HG02938 (cell line): ENCODE measurements at regions not wholly inside any gene's neighbourhood (a gene's known extent, or its start where the extent isn't known, plus 50 kb on each side); places are given as distances from the start of the nearest gene placed in this dataset.
"Not testable (repeated sequence)": the region's sequence is repeated elsewhere in the genome, so short reads cannot be mapped to it uniquely, and the experiment has no call there.

Source experiments
- ATAC-seq: cut with Tn5 transposase; IDR thresholded peaks from one replicate; pipeline ENCODE4 v1.9.1; 2021; ENCODE audit warnings: mild to moderate bottlenecking, moderate library complexity; ENCODE audit not compliant: unreplicated experiment

- ATAC-seq, result no peak
These were observed 151.2 kb downstream of the SLITRK1 start for GRCh38 chr13:83731113-83731512.

GRCh38 chr13:83730674-83731073 lies 151.6 kb downstream of the SLITRK1 start:
- no peak for ATAC-seq

DNA sequence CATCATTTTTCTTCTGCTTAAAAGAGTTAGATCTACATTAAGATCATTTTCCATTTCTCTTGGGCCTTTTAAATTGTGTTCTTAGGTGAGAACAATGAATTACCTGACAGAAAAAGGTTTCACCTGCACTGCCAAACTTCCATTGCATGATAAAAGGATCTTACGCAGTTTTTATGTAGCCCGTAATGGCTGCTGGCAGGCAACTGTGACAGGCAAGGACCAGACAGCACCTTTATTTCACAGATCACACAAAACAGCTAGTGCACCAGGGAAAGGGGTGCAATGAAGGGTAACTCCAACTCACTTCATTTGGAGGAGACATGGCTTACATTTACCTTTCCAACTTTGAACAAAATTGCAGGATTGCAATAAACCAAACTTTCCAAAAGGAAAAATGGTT lies 159.8 kb downstream of the SLITRK1 start:
- ATAC-seq, result no peak

GRCh38 chr13:83716121-83716520 lies 166.2 kb downstream of the SLITRK1 start:
- ATAC-seq, result no peak

- no peak for ATAC-seq
These were observed 168.0 kb downstream of the SLITRK1 start for GRCh38 chr13:83714236-83714635.

- ATAC-seq, result no peak
These were observed 172.2 kb downstream of the SLITRK1 start for GRCh38 chr13:83710133-83710515.

DNA sequence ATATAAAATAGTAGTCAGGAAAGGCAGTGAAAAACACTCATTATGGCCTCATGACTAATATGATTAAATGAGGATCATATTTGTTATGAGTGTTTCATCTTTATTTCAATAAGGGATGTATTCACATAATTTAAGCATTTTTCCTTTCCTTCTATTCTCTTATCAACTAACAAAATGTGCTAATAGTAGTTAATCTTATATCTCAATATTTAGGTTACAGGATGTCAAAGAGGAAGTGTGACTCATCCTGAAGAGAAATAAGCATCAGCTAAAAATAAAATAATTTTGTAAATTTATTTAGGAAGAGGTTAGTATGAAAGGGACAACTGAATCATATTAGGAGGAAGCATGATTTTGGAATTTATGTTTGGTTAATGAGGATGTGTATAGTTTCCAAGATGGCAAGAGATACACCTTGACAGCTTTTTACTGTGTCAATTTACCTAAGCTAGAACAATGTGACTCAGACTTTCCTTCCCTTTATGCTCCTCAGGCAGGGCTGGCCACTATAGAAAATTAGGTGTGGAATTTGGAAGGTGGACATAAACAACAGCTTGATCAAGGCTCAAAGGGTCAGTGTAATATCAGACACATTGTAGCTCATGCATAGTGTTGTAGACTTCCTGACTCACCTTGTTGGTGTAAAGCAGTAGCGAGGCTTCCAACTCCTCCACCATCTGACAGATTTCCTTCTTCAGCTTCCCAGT lies 172.7 kb downstream of the SLITRK1 start:
- no peak for ATAC-seq

- ATAC-seq, result no peak
These were observed 180.3 kb downstream of the SLITRK1 start for GRCh38 chr13:83702021-83702420.

DNA sequence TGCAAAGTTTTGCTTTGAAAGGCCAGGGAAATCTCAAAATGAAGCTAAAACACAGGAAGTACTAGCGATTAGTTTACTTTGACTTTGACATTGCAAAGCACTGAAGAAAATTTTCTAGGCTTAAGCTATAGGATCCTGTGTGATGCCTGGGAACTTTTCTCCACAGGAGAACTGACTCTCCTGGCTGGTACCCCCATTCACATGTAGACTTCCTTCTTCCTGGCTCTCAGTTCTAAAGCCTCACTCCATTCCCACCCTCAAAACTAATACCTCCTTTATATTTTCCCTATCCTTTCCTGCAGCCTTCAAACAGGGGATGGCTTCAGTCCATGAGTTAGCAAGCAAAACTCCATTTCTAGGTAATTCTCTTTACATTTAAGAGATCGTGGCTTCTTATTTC lies 189.5 kb downstream of the SLITRK1 start:
- no peak for ATAC-seq

DNA sequence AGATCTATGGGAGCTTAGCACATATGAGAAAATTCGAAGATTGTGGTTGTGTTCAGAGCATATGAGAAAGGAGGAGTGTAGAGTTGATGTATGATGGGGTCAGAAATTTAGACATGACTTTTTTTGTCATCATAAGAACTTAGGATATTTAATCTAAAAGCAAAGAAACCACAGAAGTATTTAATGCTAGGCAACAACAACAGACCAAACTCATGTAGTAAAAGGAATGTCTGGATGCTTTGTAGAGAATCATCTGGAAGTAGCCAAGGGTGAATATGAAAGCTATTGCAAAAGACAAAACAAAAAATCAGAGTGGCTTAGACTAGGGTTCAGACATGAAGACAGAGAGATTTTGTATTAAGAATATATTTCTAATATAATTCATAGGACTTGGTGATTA lies 190.3 kb downstream of the SLITRK1 start:
- ATAC-seq, result no peak

DNA sequence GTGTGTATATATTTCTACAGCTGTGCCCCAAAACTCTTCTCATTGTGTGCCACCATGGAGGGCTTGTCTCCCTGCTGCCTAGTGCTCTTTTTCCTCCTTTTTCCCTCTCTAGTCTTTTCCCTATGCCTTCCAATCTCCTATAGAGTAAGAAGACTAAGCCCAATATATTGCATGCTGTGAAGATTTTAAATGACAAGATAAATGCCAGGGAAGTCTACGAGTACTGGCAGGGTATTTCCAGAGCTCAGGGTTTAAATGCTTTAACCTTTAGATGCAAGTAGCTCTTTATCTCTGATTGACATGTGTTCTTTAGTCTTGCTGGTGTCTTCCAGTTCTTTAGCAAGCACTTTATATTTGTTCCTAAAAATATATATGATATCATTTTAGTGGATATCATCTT lies 200.7 kb downstream of the SLITRK1 start:
- no peak for ATAC-seq

DNA sequence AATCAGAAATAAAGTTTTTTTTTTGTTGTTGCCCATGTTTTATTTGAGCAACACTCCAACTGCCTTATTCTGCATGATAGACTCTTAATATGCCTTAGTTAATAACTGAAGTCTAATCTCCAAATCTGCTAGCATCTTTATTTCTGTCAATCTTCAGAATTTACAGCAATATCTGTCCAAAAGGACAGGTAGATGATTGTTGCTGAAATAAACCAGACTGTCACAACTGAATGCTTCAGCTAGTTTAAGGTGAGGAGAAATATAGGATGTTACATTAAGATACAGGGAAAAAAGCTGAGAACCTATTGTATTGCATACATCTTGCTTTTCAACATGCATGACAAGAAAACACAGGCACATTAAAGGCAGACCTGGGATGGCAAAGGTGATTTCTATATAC lies 204.3 kb downstream of the SLITRK1 start:
- ATAC-seq, result no peak

- no peak for ATAC-seq
These were observed 209.7 kb downstream of the SLITRK1 start for GRCh38 chr13:83672612-83673011.

DNA sequence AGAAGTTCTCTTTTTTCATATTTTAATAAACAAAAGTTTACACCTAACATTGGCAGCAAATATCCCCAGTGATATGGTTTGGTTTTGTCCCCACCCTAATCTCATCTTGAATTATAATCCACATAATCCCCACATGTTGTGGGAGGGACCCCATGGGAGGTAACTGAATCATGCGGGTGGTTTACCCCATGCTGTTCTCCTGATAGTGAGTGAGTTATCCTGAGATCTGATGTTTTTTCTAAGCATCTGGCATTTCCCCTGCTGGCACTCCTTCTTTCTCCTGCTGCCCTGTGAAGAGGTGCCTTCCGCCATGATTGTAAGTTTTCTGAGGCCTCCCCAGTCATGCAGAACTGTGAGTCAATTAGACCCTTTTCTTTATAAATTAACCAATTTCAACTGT lies 214.7 kb downstream of the SLITRK1 start:
- no peak for ATAC-seq

- ATAC-seq, result no peak
These were observed 216.1 kb downstream of the SLITRK1 start for GRCh38 chr13:83666141-83666540.

GRCh38 chr13:83657281-83657680 lies 225.0 kb downstream of the SLITRK1 start:
- ATAC-seq, result no peak

DNA sequence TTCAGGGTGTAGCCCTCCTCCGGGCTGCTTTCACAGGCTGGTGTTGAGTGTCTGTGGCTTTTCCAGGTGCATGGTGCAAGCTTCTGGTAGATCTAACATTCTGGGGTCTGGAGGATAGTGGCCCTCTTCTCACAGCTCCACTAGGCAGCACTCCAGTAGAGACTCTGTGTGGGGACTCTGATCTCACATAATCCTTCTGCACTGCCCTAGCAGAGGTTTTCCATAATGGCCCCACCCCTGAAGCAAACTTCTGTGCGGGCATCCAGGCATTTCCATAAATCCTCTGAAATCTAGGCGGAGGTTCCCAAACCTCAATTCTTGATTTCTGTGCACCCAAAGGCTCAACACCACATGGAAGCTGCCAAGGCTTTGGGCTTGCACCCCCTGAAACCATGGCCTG lies 239.7 kb downstream of the SLITRK1 start:
- ATAC-seq, result not testable (repeated sequence)

DNA sequence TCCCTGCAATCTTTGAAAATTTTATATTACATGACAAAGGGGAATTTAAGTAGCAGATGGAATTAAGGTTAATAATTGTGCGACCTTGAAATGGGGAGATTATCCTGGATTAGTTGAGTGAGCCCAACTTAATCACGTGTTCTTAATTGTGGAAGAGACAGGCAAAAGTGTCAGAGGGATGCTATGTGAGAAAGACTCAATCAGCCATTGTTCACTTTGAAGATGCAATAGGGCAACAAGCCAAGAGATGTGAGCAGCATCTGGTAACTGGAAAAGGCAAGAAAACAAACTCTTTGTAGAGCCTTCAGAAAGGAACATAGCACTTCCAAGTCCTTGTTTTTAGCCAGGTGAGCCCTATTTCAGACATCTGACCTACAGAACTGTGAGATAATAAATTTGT lies 247.7 kb downstream of the SLITRK1 start:
- ATAC-seq, result no peak

DNA sequence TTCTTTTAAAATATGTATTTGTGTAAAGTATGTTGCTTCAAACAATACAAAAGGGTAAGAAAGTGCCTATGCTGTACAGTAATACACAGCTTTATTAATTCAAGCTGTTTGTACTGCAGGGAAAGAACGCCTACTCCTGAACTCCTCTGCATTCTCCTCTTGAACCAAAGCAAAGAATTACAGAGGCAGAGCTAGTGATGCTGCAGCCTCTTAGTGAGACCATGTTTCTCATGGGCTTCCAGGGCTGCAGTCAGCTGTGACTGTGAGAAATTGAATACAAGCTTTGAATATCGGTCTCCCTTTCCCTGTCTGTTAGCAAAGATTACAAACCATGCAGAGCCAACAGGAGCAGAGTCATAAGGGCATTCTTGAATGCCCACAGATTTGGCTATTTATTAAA lies 248.5 kb downstream of the SLITRK1 start:
- no peak for ATAC-seq

DNA sequence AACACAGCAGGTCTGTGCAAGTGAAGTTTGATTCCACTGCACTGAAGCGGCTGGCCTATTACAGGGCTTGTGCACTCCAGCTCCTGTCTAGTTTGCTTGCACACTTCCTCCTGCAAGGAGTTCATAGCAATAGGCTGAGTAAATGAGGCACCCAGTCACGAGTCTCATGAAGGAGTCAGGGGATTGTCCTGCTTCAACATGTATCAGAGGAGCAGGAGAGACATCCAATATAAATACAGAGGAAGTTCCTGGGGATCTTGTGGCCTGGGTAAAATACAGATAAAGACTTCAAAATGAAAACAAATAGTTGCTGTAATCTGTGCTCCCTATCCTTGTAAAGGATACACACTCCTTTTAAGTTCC lies 259.9 kb downstream of the SLITRK1 start:
- ATAC-seq, result no peak

- no peak for ATAC-seq
These were observed 260.4 kb downstream of the SLITRK1 start for GRCh38 chr13:83621765-83622421.

GRCh38 chr13:83620530-83621220 lies 261.6 kb downstream of the SLITRK1 start:
- ATAC-seq, result no peak
